ENCODE measurements at regions not wholly inside any gene's neighbourhood (a gene's known extent, or its start where the extent isn't known, plus 50 kb on each side); places are given as distances from the start of the nearest gene placed in this dataset.

- no peak for TF ChIP-seq YY1 (IDR thresholded peaks at IDR 0.05; ENCODE audit: insufficient read depth, insufficient read length)
- no peak for TF ChIP-seq ZNF274 (IDR thresholded peaks at IDR 0.05; ENCODE audit: low read depth, low read length)
Observed at GRCh38 chr6:99014061-99014460, 66.3 kb upstream of the FBXL4 start.
